ENCODE measurements at regions not wholly inside any gene's neighbourhood (a gene's known extent, or its start where the extent isn't known, plus 50 kb on each side); places are given as distances from the start of the nearest gene placed in this dataset.

- Histone ChIP-seq H3K4me3 (ENCODE audit: low read length) (no peak overlapping the region), H3K27ac (ENCODE audit: low read length) (no peak overlapping the region), H3K36me3 (ENCODE audit: control insufficient read depth, insufficient read depth, low read length) (no peaks in the 10 kb centered on the region), H3K4me1 (ENCODE audit: control insufficient read depth, insufficient read depth, low read length) (no peaks in the 10 kb centered on the region), H3K27me3 (ENCODE audit: control insufficient read depth, insufficient read depth, low read length) (no peaks in the 10 kb centered on the region), H3K9me3 (ENCODE audit: control insufficient read depth, insufficient read depth, low read length) (no peaks in the 10 kb centered on the region)
- ATAC-seq, result no peak
- Mint-ChIP-seq H3K27me3 (ENCODE audit: low read depth in 2 of 2) (peaks cover 0 to 1% of the 10 kb centered on the region in 2 donors), H3K27ac (no peak overlapping the region), H3K9me3 (no peaks in the 10 kb centered on the region), H3K4me3 (no peak overlapping the region), H3K36me3 (no peaks in the 10 kb centered on the region), H3K4me1 (peaks cover 5 to 6% of the 10 kb centered on the region in 2 donors)
- no peak for DNase-seq
- 64% methylated on average over 3 of the region's 3 CpGs for WGBS (ENCODE audit: insufficient coverage)
- TF ChIP-seq CTCF (IDR thresholded peaks at IDR 0.05), result no peak
- intact Hi-C loops (cut with micrococcal nuclease), result no loop called here
These were observed 89.7 kb upstream of the ZPBP start for GRCh38 chr7:50182759-50183158.

GRCh38 chr7:50181081-50181480 is 88.0 kb upstream of the ZPBP start:
- no peaks in the 10 kb centered on the region for H3K36me3 Mint-ChIP-seq
- intact Hi-C loops (cut with micrococcal nuclease), result no loop called here
- no peak for TF ChIP-seq CTCF (IDR thresholded peaks at IDR 0.05)
- peaks cover 5 to 6% of the 10 kb centered on the region in 2 donors for H3K4me1 Mint-ChIP-seq
- WGBS (ENCODE audit: insufficient coverage), result 82% methylated on average over 7 of the region's 7 CpGs
- Histone ChIP-seq H3K36me3 (ENCODE audit: control insufficient read depth, insufficient read depth, low read length) (no peaks in the 10 kb centered on the region), H3K4me3 (ENCODE audit: low read length) (no peak overlapping the region), H3K27me3 (ENCODE audit: control insufficient read depth, insufficient read depth, low read length) (no peaks in the 10 kb centered on the region), H3K9me3 (ENCODE audit: control insufficient read depth, insufficient read depth, low read length) (no peaks in the 10 kb centered on the region), H3K27ac (ENCODE audit: low read length) (no peak overlapping the region), H3K4me1 (ENCODE audit: control insufficient read depth, insufficient read depth, low read length) (no peaks in the 10 kb centered on the region)
- no peak for DNase-seq
- peaks cover 0 to 5% of the 10 kb centered on the region in 2 donors for H3K27me3 Mint-ChIP-seq (ENCODE audit: low read depth in 2 of 2)
- H3K9me3 Mint-ChIP-seq, result no peaks in the 10 kb centered on the region
- no peak overlapping the region for H3K27ac Mint-ChIP-seq
- no peak for ATAC-seq
- H3K4me3 Mint-ChIP-seq, result no peak overlapping the region

GRCh38 chr7:50178166-50178565 is 85.1 kb upstream of the ZPBP start:
- no peak for TF ChIP-seq CTCF (IDR thresholded peaks at IDR 0.05)
- Mint-ChIP-seq H3K4me3 (no peak overlapping the region), H3K9me3 (no peaks in the 10 kb centered on the region), H3K36me3 (no peaks in the 10 kb centered on the region), H3K27ac (no peak overlapping the region), H3K4me1 (no peaks in the 10 kb centered on the region), H3K27me3 (ENCODE audit: low read depth in 2 of 2) (peaks cover 0 to 10% of the 10 kb centered on the region in 2 donors)
- H3K9me3 ChIP-seq (ENCODE audit: control insufficient read depth, insufficient read depth, low read length), result no peaks in the 10 kb centered on the region
- 94% methylated on average over 7 of the region's 8 CpGs for WGBS (ENCODE audit: insufficient coverage)
- no peaks in the 10 kb centered on the region for H3K4me1 ChIP-seq (ENCODE audit: control insufficient read depth, insufficient read depth, low read length)
- H3K27me3 ChIP-seq (ENCODE audit: control insufficient read depth, insufficient read depth, low read length), result no peaks in the 10 kb centered on the region
- intact Hi-C loops (cut with micrococcal nuclease), result no loop called here
- H3K27ac ChIP-seq (ENCODE audit: low read length), result no peak overlapping the region
- no peaks in the 10 kb centered on the region for H3K36me3 ChIP-seq (ENCODE audit: control insufficient read depth, insufficient read depth, low read length)
- no peak for ATAC-seq
- no peak overlapping the region for H3K4me3 ChIP-seq (ENCODE audit: low read length)
- no peak for DNase-seq

- H3K9me3 ChIP-seq (ENCODE audit: control insufficient read depth, insufficient read depth, low read length), result no peaks in the 10 kb centered on the region
- no peak overlapping the region for H3K4me3 Mint-ChIP-seq
- ATAC-seq (no peak), DNase-seq (no peak)
- no peak for TF ChIP-seq CTCF (IDR thresholded peaks at IDR 0.05)
- intact Hi-C loops (cut with micrococcal nuclease), result no loop called here
- H3K4me3 ChIP-seq (ENCODE audit: low read length), result no peak overlapping the region
- H3K9me3 Mint-ChIP-seq, result no peaks in the 10 kb centered on the region
- no peaks in the 10 kb centered on the region for H3K36me3 Mint-ChIP-seq
- no peaks in the 10 kb centered on the region for H3K27me3 ChIP-seq (ENCODE audit: control insufficient read depth, insufficient read depth, low read length)
- H3K4me1 Mint-ChIP-seq, result no peaks in the 10 kb centered on the region
- no peaks in the 10 kb centered on the region for H3K4me1 ChIP-seq (ENCODE audit: control insufficient read depth, insufficient read depth, low read length)
- no peaks in the 10 kb centered on the region for H3K36me3 ChIP-seq (ENCODE audit: control insufficient read depth, insufficient read depth, low read length)
- no peak overlapping the region for H3K27ac Mint-ChIP-seq
- no CpG with 5 or more reads among the region's 1 CpG for WGBS (ENCODE audit: insufficient coverage)
- H3K27ac ChIP-seq (ENCODE audit: low read length), result no peak overlapping the region
- peaks cover 0 to 16% of the 10 kb centered on the region in 2 donors for H3K27me3 Mint-ChIP-seq (ENCODE audit: low read depth in 2 of 2)
These were observed 81.9 kb upstream of the ZPBP start for GRCh38 chr7:50174948-50175347.

All from natural killer cell (primary cell).